AG09309 (cell line): ENCODE measurements at regions not wholly inside any gene's neighbourhood (a gene's known extent, or its start where the extent isn't known, plus 50 kb on each side); places are given as distances from the start of the nearest gene placed in this dataset.
"Not testable (repeated sequence)": the region's sequence is repeated elsewhere in the genome, so short reads cannot be mapped to it uniquely, and the experiment has no call there.

Experiments used
- DNase-seq: peaks from one replicate; pipeline ENCODE4 v3.0.0-alpha.2; 2010; ENCODE audit warnings: low read depth
- H3K4me3 ChIP-seq: 2 replicates; pipeline ENCODE4 v1.5.1; 2011; ENCODE audit warnings: mild to moderate bottlenecking, low read depth, low read length, moderate library complexity; ENCODE audit not compliant: control insufficient read depth
- TF ChIP-seq, protein P1 (sequence below): IDR thresholded peaks from 2 replicates; pipeline ENCODE4 v1.5.1; 2011; ENCODE audit warnings: mild to moderate bottlenecking, low read depth, low read length, inconsistent platforms; ENCODE audit not compliant: insufficient read depth, control insufficient read depth; ENCODE audit errors: missing control alignments

DNA sequence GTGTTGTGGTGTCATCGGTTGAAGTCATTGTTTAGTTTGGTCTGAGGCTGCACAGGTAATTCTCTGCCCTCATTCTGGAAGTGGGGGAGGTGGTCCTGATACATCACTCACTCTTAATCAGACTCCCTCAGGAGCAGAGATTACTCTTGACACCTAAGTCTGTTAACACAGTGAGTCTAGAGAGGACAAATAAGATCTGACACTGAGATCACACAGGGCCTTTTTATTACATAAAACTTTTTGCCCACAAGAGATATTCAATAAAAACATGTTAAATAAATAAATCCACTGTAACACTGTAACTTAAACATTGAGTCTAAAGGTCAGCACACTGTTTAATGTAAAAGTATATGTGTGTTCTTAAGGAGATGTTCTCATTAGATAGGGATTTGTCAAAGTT is 57.1 kb upstream of the MBNL1 start:
- TF ChIP-seq, protein P1, sequence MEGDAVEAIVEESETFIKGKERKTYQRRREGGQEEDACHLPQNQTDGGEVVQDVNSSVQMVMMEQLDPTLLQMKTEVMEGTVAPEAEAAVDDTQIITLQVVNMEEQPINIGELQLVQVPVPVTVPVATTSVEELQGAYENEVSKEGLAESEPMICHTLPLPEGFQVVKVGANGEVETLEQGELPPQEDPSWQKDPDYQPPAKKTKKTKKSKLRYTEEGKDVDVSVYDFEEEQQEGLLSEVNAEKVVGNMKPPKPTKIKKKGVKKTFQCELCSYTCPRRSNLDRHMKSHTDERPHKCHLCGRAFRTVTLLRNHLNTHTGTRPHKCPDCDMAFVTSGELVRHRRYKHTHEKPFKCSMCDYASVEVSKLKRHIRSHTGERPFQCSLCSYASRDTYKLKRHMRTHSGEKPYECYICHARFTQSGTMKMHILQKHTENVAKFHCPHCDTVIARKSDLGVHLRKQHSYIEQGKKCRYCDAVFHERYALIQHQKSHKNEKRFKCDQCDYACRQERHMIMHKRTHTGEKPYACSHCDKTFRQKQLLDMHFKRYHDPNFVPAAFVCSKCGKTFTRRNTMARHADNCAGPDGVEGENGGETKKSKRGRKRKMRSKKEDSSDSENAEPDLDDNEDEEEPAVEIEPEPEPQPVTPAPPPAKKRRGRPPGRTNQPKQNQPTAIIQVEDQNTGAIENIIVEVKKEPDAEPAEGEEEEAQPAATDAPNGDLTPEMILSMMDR = no peak
- no peak for DNase-seq
- no peak overlapping the region for H3K4me3 ChIP-seq

DNA sequence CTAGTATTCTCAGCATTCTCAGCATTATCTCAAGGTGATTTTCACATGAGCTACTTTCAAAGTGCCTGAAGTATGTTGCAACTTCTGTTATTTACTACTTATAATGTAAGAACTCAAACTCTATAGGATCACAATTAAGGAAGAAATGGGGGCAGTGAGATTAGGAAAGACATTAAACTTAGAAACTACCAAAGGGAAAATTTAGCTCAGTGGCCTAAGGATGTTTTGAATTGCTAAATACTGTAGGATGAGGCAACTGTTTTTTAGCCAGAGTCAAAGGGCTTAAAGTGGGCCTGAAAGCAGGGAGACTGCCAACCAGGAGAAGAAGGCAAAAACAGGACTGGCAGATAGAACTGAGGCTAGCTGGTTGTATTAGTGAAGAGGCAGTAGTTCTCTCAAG is 55.5 kb upstream of the MBNL1 start:
- TF ChIP-seq, protein P1 = no peak
- DNase-seq = no peak
- no peak overlapping the region for H3K4me3 ChIP-seq

DNA sequence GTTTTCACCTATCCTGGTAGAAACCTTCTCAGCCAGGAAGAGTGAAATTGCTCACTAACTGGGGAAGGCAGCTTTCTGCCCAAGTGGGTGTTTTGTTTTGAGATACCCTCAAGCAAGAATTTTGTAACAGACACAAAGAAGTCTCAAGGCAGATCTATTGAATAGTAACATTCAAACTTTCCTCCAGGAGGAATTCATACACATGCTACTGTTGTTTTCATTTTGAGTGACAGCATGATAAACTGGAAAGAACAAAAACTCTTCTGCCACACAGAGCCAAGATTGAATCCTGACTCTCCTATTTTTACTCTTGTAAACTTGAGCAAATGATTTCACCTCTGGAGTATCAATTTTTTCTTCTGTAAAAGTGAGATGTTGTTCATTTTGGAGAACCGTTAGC is 54.8 kb upstream of the MBNL1 start:
- no peak overlapping the region for H3K4me3 ChIP-seq
- TF ChIP-seq, protein P1 = no peak

DNA sequence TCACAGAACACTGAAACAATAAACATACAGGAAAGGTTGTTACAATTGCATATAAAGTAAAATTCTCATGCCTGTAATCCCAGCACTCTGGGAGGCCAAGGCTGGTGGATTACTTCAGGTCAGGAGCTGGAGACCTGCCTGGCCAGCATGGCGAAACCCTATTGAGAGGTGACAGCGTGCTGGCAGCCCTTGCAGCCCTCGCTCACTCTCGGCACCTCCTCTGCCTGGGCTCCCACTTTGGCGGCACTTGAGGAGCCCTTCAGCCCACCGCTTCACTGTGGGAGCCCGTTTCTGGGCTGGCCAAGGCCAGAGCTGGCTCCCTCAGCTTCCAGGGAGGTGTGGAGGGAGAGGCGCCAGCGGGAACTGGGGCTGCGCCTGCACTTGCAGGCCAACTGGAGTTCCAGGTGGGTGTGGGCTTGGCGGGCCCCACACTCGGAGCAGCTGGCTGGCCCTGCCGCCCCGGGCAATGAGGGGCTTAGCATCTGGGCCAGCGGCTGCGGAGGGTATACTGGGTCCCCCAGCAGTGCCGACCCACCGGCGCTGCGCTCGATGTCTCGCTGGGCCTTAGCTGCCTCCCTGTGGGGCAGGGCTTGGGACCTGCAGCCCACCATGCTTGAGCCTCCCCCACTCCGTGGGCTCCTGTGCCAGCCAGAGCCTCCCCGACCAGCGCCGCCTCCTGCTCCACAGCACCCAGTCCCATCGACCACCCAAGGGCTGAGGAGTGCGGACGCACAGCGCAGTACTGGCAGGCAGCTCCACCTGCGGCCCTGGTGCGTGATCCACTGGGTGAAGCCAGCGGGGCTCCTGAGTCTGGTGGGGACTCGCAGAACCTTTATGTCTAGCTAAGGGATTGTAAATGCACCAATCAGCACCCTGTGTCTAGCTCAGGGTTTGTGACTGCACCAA is 51.5 kb upstream of the MBNL1 start:
- DNase-seq, H3K4me3 ChIP-seq: not testable (repeated sequence)

More for the DNA sequence above, 54.8 kb upstream of the MBNL1 start:
- no peak for DNase-seq

DNA sequence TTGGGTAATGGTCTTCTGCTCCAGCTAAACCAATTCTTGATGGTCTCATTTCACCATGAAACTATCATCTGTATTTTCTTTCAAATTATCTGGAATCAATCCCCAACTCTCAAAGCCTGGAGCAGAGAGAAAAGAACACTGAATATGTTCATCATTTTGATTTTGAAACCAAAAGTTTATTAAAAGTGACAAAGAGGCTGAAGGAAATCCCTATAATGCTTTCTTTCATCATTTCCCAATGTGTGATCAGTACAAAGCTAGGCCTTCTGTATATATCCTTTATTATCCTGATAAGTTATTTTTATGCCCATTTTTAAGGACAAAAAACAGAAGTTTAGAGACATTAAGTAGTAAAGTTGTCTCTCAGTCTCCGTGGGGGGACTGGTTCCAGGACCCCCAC is 50.1 kb upstream of the MBNL1 start:
- H3K4me3 ChIP-seq = no peak overlapping the region
- no peak for DNase-seq
- TF ChIP-seq, protein P1 = no peak
